Esophagus muscularis mucosa (tissue), 4 donors: ENCODE measurements at regions not wholly inside any gene's neighbourhood (a gene's known extent, or its start where the extent isn't known, plus 50 kb on each side); places are given as distances from the start of the nearest gene placed in this dataset.

ENCODE experiments used
- DNase-seq: peaks from one replicate; pipeline ENCODE4 v3.0.0-alpha.2; 2017; ENCODE audit errors: extremely low spot score
- H3K27ac ChIP-seq, 4 donors: fragments of 200-600 bp; sonication (generic); replicated peaks in 1 of 4; 1 replicate in 3 of 4; 2 replicates in 1 of 4; pipeline ENCODE4 v1.5.1; 2016 to 2019; ENCODE audit warnings: mild to moderate bottlenecking in 1 of 4
- H3K27me3 ChIP-seq, 4 donors: fragments of 200-600 bp; sonication (generic); one replicate each; pipeline versions ENCODE4 v1.5.1 to v1.6.0; 2016 to 2019
- H3K36me3 ChIP-seq, 4 donors: fragments of 200-600 bp; sonication (generic); one replicate each; pipeline ENCODE4 v1.5.1; 2016 to 2019
- H3K4me1 ChIP-seq, 4 donors: fragments of 200-600 bp; sonication (generic); one replicate each; pipeline ENCODE4 v1.5.1; 2016 to 2019
- H3K4me3 ChIP-seq, 4 donors: fragments of 200-600 bp; sonication (generic); 1 replicate in 2 of 4; 2 replicates in 2 of 4; pipeline ENCODE4 v1.5.1; 2016 to 2019; ENCODE audit warnings: mild to moderate bottlenecking in 4 of 4, moderate library complexity in 1 of 4
- H3K9me3 ChIP-seq, 4 donors: fragments of 200-600 bp; sonication (generic); 1 replicate in 3 of 4; 2 replicates in 1 of 4; pipeline ENCODE4 v1.5.1; 2016 to 2019
- EP300 ChIP-seq: sonication (generic); formaldehyde crosslinking; IDR thresholded peaks from one replicate; pipeline ENCODE4 v1.6.1; 2017; ENCODE audit warnings: antibody characterized with exemption
- POLR2A ChIP-seq: fragments of 450-650 bp; IDR thresholded peaks from one replicate; pipeline ENCODE4 v1.6.1; 2017; ENCODE audit warnings: antibody characterized with exemption, moderate library complexity, mild to moderate bottlenecking, low read depth
- POLR2AphosphoS5 ChIP-seq, 2 donors: sonication (generic); formaldehyde crosslinking; IDR thresholded peaks; one replicate each; pipeline ENCODE4 v1.6.1; 2017; ENCODE audit warnings: antibody characterized with exemption in 2 of 2
- WGBS: methylation state at CpG from one replicate; pipeline ENCODE4 v1.1.5; 2018; 5-methylcytosine and 5-hydroxymethylcytosine counted together
- intact Hi-C: fragments of 100-400 bp; cut with DNase I; formaldehyde crosslinking; loops from one replicate; pipeline ENCODE4 v1.15.1; 2023
- TF ChIP-seq, protein P1 (sequence below), 3 experiments: fragments of 200-600 bp in 2 of 3; fragments of 450-650 bp in 1 of 3; sonication (generic) in 2 of 3; IDR thresholded peaks; one replicate each; pipeline ENCODE4 v1.5.1; 2017 to 2019; ENCODE audit warnings: antibody characterized with exemption in 3 of 3, mild to moderate bottlenecking in 2 of 3, moderate library complexity in 1 of 3

DNA sequence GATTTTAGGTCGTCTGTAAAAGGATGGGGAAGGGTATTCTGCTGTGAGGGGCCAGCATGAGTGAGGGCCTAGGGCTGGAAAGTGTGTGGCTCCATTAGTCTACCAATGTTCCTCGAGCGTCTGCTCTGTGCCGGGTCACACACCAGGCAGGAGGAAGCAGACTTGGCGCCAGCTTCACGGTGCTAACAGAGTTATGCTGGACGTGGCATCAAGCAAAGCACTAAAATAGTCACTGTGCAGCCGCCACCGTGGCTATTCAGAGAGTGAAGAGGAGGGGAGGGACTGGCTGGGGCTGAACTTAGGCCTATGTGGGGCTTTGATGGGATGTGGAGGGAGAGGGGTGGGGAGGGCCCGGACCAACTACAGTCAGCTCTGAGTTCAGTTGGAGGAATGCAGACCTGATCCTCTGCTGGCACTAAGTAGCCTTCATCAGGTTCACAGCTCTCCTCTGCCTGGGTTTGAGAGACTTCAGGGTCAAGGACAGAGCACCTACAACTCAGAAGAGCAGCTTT, 83.9 kb upstream of the MSX1 start:
- no peak overlapping the region for H3K27ac ChIP-seq
- no peak for DNase-seq
- no peaks in the 10 kb centered on the region for H3K36me3 ChIP-seq
- no peaks in the 10 kb centered on the region for H3K9me3 ChIP-seq
- TF ChIP-seq POLR2A: no peak
- TF ChIP-seq, protein P1, sequence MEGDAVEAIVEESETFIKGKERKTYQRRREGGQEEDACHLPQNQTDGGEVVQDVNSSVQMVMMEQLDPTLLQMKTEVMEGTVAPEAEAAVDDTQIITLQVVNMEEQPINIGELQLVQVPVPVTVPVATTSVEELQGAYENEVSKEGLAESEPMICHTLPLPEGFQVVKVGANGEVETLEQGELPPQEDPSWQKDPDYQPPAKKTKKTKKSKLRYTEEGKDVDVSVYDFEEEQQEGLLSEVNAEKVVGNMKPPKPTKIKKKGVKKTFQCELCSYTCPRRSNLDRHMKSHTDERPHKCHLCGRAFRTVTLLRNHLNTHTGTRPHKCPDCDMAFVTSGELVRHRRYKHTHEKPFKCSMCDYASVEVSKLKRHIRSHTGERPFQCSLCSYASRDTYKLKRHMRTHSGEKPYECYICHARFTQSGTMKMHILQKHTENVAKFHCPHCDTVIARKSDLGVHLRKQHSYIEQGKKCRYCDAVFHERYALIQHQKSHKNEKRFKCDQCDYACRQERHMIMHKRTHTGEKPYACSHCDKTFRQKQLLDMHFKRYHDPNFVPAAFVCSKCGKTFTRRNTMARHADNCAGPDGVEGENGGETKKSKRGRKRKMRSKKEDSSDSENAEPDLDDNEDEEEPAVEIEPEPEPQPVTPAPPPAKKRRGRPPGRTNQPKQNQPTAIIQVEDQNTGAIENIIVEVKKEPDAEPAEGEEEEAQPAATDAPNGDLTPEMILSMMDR (IDR thresholded peaks at IDR 0.05): no peak
- TF ChIP-seq EP300: no peak
- no peak for TF ChIP-seq POLR2AphosphoS5 (IDR thresholded peaks at IDR 0.05)
- WGBS: 76% methylated on average over 10 of the region's 10 CpGs
- H3K4me1 ChIP-seq: no peaks in the 10 kb centered on the region
- H3K27me3 ChIP-seq: no peaks in the 10 kb centered on the region
- intact Hi-C loops: no loop called here
- H3K4me3 ChIP-seq: no peak overlapping the region

DNA sequence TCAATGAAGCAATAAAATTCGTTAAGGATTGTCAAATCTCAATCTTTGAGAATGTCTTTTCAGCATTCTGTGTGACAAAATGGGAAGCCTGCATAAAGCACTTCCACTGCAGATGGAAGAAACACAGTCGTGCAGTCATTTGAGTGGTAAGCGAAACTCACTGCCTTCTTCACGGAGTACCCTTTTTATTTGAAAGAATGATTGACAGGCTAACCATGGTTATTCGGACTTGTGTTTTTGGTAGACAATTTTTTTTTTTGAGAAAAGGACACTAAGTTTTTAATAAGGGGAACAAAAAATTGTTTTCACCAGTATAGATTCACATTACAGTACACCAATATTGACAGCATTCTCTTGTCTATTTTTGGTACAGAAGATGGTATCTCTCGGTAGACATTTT, 86.9 kb upstream of the MSX1 start:
- Histone ChIP-seq H3K4me1 (no peaks in the 10 kb centered on the region), H3K9me3 (no peaks in the 10 kb centered on the region), H3K27me3 (no peaks in the 10 kb centered on the region), H3K36me3 (no peaks in the 10 kb centered on the region), H3K27ac (no peak overlapping the region), H3K4me3 (no peak overlapping the region)
- no peak for DNase-seq
- TF ChIP-seq, protein P1 (IDR thresholded peaks at IDR 0.05): no peak
- TF ChIP-seq POLR2AphosphoS5 (IDR thresholded peaks at IDR 0.05) (no peak), POLR2A (no peak), EP300 (no peak)
- intact Hi-C loops: no loop called here
- 67% methylated on average over 6 of the region's 6 CpGs for WGBS

- TF ChIP-seq EP300: no peak
- TF ChIP-seq, protein P1 (IDR thresholded peaks at IDR 0.05): no peak
- no peak for TF ChIP-seq POLR2A
- TF ChIP-seq POLR2AphosphoS5 (IDR thresholded peaks at IDR 0.05): no peak
- Histone ChIP-seq H3K27ac (no peak overlapping the region), H3K36me3 (no peaks in the 10 kb centered on the region), H3K4me3 (no peak overlapping the region), H3K4me1 (no peaks in the 10 kb centered on the region), H3K9me3 (no peaks in the 10 kb centered on the region), H3K27me3 (no peaks in the 10 kb centered on the region)
- DNase-seq: no peak
- 84% methylated on average over 5 of the region's 5 CpGs for WGBS
- intact Hi-C loops: no loop called here
These were observed 88.3 kb upstream of the MSX1 start for GRCh38 chr4:4771160-4771559.

- Histone ChIP-seq H3K9me3 (no peaks in the 10 kb centered on the region), H3K4me3 (no peak overlapping the region), H3K36me3 (no peaks in the 10 kb centered on the region), H3K27me3 (no peaks in the 10 kb centered on the region), H3K27ac (no peak overlapping the region), H3K4me1 (no peaks in the 10 kb centered on the region)
- TF ChIP-seq EP300: no peak
- WGBS: 84% methylated on average over 8 of the region's 8 CpGs
- no peak for DNase-seq
- intact Hi-C loops: no loop called here
These were observed 88.9 kb upstream of the MSX1 start for GRCh38 chr4:4770610-4771009.

DNA sequence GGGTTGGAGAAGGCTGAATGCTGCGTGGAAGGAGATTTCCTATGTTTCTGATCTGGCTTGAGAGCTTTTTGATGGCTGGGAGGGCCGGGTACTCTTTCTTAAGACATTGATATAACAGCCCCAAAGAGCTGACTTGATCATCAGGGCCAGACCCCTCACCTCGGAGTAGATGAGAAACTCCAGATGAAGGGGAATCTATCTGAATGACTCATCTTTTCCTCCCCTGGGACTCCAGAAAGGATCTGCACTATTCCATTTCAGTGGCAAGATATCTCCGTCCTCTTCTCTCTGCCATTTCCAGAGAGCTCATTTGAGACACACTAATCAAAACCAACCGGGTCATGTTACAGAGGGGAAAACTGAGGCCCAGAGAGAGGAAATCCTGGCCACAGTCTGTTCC, 92.9 kb upstream of the MSX1 start:
- H3K9me3 ChIP-seq: no peaks in the 10 kb centered on the region
- TF ChIP-seq POLR2AphosphoS5 (IDR thresholded peaks at IDR 0.05): no peak
- TF ChIP-seq EP300: no peak
- TF ChIP-seq, protein P1 (IDR thresholded peaks at IDR 0.05): no peak
- TF ChIP-seq POLR2A: no peak
- peaks cover 0 to 4% (median 0%) of the 10 kb centered on the region in 4 donors for H3K27me3 ChIP-seq
- no peak overlapping the region for H3K27ac ChIP-seq
- no peaks in the 10 kb centered on the region for H3K36me3 ChIP-seq
- intact Hi-C loops: no loop called here
- H3K4me3 ChIP-seq: no peak overlapping the region
- DNase-seq: no peak
- WGBS: 74% methylated on average over 5 of the region's 5 CpGs
- no peaks in the 10 kb centered on the region for H3K4me1 ChIP-seq
